NCI-H526 treated with DMSO at 0.1 percent for 48 hours (cell line): ENCODE measurements at regions not wholly inside any gene's neighbourhood (a gene's known extent, or its start where the extent isn't known, plus 50 kb on each side); places are given as distances from the start of the nearest gene placed in this dataset.

Experiments
- DNase-seq: peaks from one replicate; lab custom pipeline; 2025; lab: John Stamatoyannopoulos, UW

DNA sequence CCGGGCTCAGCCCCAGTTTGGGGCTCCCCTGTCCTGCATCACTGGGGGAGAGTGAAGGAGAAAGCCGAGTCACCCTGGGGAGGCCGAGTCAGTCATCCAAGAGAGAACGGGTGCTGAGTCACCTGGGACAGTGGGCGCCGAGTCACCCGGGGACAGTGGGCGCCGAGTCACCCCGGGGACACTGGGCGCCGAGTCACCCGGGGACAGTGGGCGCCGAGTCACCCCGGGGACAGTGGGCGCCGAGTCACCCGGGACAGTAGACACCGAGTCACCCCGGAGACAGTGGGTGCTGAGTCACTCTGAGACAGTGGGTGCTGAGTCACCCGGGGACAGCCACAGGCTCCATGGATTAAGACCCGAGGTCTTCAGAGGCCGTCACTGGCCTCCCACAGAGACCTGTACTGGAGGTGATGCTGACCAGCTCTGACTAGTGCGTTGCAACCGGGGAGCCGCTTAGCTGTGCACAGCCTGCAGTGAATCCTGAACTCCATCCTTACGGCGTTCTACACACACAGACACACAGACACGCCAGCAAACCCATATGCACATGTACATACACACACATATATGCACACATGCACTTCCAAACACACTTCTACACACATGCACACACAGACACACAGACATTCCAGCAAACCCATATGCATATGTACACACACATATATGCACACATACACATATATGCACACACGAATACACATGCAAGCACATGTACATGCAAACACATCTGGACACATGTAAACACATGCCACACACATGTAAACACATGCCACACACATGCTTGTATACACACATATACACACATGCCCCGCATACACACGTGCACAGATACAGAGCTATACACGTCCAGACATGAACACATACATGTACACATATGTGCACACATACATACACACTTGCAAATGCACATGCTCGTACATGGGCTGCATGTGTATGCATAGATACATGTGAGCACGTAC lies 64.9 kb upstream of the GALNT9 start:
- no peak for DNase-seq

DNA sequence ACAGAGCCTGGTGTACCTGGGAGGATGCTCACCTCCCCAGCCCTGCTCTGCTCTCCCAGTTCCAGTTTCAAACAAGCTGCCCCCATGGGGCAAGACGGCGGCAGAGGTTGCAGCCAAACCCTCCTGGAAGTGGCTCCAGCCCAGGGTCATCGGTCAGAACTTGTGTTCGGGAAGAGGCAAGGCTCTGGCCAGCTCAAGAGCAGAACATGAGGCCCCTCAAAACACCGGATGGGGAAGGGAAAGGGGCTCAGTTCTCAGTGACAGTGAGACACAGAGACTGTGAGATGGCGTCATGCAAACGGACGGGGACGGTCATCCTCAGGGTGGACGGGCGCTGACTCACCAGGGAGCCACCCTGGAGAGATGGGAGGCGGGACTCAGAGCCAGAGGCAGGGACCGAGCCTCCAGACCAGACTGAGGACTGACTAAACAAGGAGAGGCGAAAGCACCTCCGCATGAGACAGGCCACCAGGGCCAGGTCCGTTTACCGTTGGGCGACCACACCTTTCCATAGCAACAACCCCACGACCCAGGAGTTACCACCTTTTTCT lies 63.9 kb upstream of the GALNT9 start:
- no peak for DNase-seq

- DNase-seq: no peak
Observed at GRCh38 chr12:132392389-132393244, 63.2 kb upstream of the GALNT9 start.

DNA sequence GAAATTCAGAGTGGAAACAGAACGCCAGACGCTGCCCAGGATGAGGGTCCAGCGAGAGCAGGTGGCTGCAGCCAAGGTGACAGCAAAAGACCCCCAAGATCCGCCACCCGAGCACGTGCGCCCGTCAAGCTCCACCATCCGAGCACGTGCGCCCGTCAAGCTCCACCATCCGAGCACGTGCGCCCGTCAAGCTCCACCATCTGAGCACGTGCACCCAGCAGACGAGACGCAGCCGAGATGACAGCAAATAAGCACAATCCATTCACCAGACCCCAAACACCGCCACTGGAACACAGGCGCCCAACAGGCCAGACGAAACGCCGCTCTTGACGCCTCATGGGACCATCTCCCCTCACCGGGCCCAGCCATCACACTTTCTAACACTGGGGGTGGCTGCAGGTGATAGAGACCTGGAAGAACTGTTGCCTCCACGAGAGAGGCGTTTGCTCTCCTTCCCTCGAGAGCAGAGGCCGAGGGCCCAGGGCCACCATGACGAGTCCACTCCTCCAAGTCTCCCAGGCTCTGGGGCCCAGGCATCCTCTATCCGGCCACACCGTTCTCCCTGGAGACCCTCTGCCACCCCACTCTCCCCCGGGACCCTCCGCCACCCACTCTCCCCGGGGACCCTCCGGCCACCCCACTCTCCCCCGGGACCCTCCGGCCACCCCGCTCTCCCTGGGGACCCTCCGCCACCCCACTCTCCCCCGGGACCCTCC lies 62.1 kb upstream of the GALNT9 start:
- DNase-seq: no peak

DNA sequence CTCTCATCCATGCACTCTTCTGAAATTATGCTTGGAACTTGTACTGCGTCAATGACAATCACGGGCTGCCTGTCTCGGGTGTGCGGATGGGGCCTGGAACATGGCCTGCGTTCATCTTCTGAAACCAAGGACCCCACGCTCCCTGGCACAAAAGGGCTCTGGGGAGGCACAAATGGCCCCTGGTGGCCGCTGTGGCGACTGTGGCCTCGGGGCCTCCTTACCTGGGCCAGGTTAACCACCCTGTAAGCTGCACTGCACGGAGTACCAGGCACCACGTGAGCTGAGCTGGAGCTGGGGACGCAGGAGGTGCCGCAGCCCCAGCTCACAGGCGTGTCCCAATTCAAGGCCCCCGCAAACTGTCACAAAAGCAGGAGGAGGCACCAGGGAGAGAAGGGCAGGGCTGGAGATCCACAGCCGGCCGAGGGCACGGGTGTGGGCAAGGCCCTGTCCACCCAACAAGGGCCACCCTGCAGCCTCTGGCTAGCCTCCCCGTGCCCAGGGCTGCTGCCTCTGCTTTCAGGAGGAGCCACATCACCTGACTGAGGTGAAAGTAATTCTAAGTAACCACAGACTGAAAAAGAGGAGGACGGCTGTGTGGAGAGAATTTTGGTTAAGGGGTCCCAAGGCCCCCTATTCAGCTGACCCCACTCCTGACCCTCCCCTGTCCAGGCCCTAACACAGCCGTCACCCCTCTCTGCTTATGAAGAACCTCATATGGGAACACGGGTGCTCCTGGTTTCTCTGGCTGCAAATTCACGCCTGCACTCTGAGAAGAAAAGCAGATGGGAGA lies 61.1 kb upstream of the GALNT9 start:
- DNase-seq: no peak

- no peak for DNase-seq
Observed at GRCh38 chr12:132389526-132390286, 60.3 kb upstream of the GALNT9 start.

GRCh38 chr12:132389026-132389425 lies 59.6 kb upstream of the GALNT9 start:
- DNase-seq: no peak

- no peak for DNase-seq
Observed at GRCh38 chr12:132388379-132389015, 59.1 kb upstream of the GALNT9 start.

DNA sequence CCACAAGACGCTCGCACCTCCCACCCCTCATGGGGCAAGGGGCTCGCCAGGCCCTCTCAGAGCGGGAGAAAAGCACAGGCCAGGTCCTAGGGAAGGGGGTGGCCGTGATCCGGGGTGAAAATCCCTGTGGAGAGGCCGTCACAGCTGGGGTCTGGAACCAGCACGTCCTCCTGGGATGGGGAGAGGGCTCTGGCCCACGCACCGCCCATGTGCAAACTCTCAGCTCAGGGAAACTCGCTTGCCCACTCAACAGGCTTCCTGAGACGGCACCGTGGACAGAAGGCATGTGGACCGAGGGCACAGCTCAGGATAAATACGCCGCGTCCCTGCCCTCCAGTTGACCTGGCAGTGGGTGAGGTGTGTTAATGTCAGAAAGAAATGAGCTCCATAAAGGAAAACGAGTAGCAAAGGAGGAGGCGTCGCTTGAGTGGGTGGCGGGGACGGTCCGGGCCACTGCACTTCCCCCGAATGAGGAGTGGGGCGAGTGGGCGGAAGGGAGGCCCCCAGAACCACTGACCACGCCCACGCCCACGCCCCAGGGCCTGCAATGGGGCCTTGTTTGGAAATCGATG lies 57.6 kb upstream of the GALNT9 start:
- no peak for DNase-seq

DNA sequence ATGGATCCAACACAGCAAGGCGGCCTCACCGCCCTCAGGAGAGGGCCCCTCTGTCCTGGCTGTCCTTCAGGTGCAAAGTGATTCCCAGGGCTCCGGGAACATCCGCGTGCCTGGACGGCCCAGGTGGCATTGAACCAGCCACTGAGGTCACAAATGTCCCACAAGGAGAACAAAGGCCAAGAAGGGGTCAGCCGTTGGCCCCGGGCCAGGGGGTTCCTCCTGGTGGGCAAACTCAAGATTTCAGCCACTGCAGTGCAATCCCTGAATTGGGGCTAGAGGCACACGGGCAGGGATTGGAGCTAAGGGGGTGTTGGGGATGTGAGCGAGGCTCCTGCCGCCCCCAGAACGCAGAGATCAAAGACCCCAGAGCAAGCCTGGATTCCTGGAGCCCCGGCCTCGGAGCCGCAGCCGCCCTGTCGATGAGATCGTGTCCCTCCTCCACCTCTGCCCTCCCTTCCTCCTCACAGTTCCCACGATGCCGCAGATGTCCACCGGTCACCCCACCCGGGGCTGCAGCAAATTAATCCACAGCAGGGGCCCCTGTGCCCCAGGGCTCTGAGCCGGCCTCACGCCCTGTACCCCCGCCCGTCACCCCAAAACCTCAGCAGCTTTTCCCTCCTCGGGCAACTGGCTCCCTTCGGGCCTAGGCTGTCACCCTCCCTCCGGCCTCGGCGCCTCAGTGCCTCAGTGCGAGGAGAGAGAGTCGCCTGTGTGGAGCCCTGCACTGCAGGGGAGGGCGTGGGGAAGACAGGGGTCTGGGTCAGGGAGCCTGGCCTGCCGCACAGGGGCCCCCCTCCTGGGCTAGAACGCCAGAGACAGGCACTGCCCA lies 56.7 kb upstream of the GALNT9 start:
- DNase-seq: no peak

GRCh38 chr12:132384916-132385774 lies 55.8 kb upstream of the GALNT9 start:
- DNase-seq: no peak

GRCh38 chr12:132380641-132381040 lies 51.3 kb upstream of the GALNT9 start:
- DNase-seq: no peak

DNA sequence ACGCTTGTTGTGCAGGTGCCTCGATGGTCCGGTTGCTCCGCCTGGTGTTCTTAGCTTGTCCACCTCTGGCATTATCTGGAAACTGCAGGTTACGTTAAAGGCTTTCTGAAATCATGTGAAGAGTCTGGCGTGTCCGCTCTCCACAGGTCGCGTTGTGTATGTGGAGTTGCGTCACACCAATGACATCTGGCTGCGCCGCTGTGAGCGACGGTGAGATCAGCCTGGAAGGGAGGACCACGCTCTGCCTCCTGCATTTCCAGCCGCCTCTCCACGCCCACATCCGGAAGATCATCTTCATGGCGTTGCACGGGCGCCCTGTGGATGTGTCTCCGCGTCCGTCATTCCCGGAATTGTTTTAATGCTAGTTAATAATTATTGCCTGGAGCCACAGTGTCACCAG lies 50.6 kb upstream of the GALNT9 start:
- DNase-seq: no peak

- DNase-seq: no peak
Observed at GRCh38 chr12:132379576-132379975, 50.2 kb upstream of the GALNT9 start.
